GM23248 (cell line): ENCODE measurements at regions not wholly inside any gene's neighbourhood (a gene's known extent, or its start where the extent isn't known, plus 50 kb on each side); places are given as distances from the start of the nearest gene placed in this dataset.

Source experiments
- DNase-seq: peaks from one replicate; pipeline ENCODE4 v3.0.0-alpha.2; 2015
- H2AFZ ChIP-seq: fragments of 200-600 bp; sonication (generic); 2 replicates; pipeline ENCODE4 v1.6.1; 2016; ENCODE audit warnings: antibody characterized with exemption
- H3F3A ChIP-seq: fragments of 200-600 bp; sonication (generic); 2 replicates; pipeline ENCODE4 v1.6.1; 2016; ENCODE audit warnings: mild to moderate bottlenecking, antibody characterized with exemption, mixed run types; ENCODE audit not compliant: insufficient read depth
- H3K27ac ChIP-seq: fragments of 200-600 bp; sonication (generic); 2 replicates; pipeline ENCODE4 v1.5.1; 2016; ENCODE audit warnings: mild to moderate bottlenecking
- H3K27me3 ChIP-seq: fragments of 200-600 bp; sonication (generic); replicated peaks from 2 replicates; pipeline ENCODE4 v1.6.1; 2016; ENCODE audit warnings: mild to moderate bottlenecking; ENCODE audit not compliant: insufficient read depth
- H3K36me3 ChIP-seq: fragments of 200-600 bp; sonication (generic); 2 replicates; pipeline ENCODE4 v1.6.1; 2016; ENCODE audit warnings: low read depth, mild to moderate bottlenecking
- H3K4me1 ChIP-seq: fragments of 200-600 bp; sonication (generic); 2 replicates; pipeline ENCODE4 v1.6.1; 2016; ENCODE audit warnings: mild to moderate bottlenecking; ENCODE audit not compliant: insufficient read depth
- H3K4me2 ChIP-seq: fragments of 200-600 bp; sonication (generic); one replicate; pipeline ENCODE4 v1.6.1; 2016; ENCODE audit warnings: mild to moderate bottlenecking; ENCODE audit not compliant: unreplicated experiment
- H3K4me3 ChIP-seq: fragments of 200-600 bp; sonication (generic); 2 replicates; pipeline ENCODE4 v1.5.1; 2016; ENCODE audit warnings: mild to moderate bottlenecking
- H3K79me2 ChIP-seq: fragments of 200-600 bp; sonication (generic); 2 replicates; pipeline ENCODE4 v1.6.1; 2016; ENCODE audit warnings: mild to moderate bottlenecking; ENCODE audit not compliant: insufficient read depth
- H3K9ac ChIP-seq: fragments of 200-600 bp; sonication (generic); 2 replicates; pipeline ENCODE4 v1.6.1; 2016; ENCODE audit warnings: mild to moderate bottlenecking
- H3K9me2 ChIP-seq: fragments of 200-600 bp; sonication (generic); 2 replicates; pipeline ENCODE4 v1.6.1; 2016; ENCODE audit warnings: mixed run types, mild to moderate bottlenecking, moderate library complexity; ENCODE audit not compliant: insufficient read depth
- H3K9me3 ChIP-seq: fragments of 200-600 bp; sonication (generic); one replicate; pipeline ENCODE4 v1.6.1; 2017; ENCODE audit warnings: low read depth
- H4K20me1 ChIP-seq: fragments of 200-600 bp; sonication (generic); 2 replicates; pipeline ENCODE4 v1.6.0; 2016; ENCODE audit not compliant: insufficient read depth
- EZH2 ChIP-seq: fragments of 200-600 bp; sonication (generic); IDR thresholded peaks from 2 replicates; pipeline ENCODE4 v1.6.1; 2018; ENCODE audit warnings: antibody characterized with exemption, mild to moderate bottlenecking; ENCODE audit not compliant: insufficient read depth, poor library complexity, severe bottlenecking
- EZH2phosphoT487 ChIP-seq: fragments of 200-600 bp; sonication (generic); IDR thresholded peaks from 2 replicates; pipeline ENCODE4 v1.6.1; 2018; ENCODE audit warnings: antibody characterized with exemption, moderate library complexity, mild to moderate bottlenecking, low read depth; ENCODE audit not compliant: insufficient read depth
- WGBS, 2 experiments: methylation state at CpG; one replicate each; pipeline ENCODE4 v1.1.6; 2015 to 2017; ENCODE audit warnings: low lambda C conversion rate in 2 of 2, low coverage in 1 of 2; ENCODE audit errors: missing lambda C conversion rate in 2 of 2; 5-methylcytosine and 5-hydroxymethylcytosine counted together
- in situ Hi-C: fragments of 300-500 bp; cut with MboI; formaldehyde crosslinking; loops from 2 replicates; pipeline ENCODE4 v1.15.0; 2020

GRCh38 chr5:148719605-148720004 is 65.3 kb upstream of the HTR4 start:
- 45 to 48% methylated on average over 3 of the region's 3 CpGs for WGBS, 2 experiments
- in situ Hi-C loops = loop anchor here (10.0 kb wide), 1 partner anchor 275 kb away; no protein-coding TSS in a partner anchor
- Histone ChIP-seq H2AFZ (no peak overlapping the region), H3K4me2 (no peak overlapping the region), H3K27ac (no peak overlapping the region), H4K20me1 (no peaks in the 10 kb centered on the region), H3K27me3 (peaks cover 50% of the 10 kb centered on the region), H3F3A (no peaks in the 10 kb centered on the region), H3K9me3 (no peaks in the 10 kb centered on the region), H3K9ac (no peak overlapping the region), H3K9me2 (no peaks in the 10 kb centered on the region), H3K79me2 (no peaks in the 10 kb centered on the region), H3K4me3 (no peak overlapping the region), H3K4me1 (no peaks in the 10 kb centered on the region), H3K36me3 (no peaks in the 10 kb centered on the region)
- TF ChIP-seq EZH2 (no peak), EZH2phosphoT487 (no peak)
- no peak for DNase-seq

- in situ Hi-C loops = loop anchor here (10.0 kb wide), 1 partner anchor 275 kb away; no protein-coding TSS in a partner anchor
- Histone ChIP-seq H3K36me3 (no peaks in the 10 kb centered on the region), H4K20me1 (no peaks in the 10 kb centered on the region), H3K4me1 (no peaks in the 10 kb centered on the region), H3K4me2 (no peak overlapping the region), H3K9me3 (no peaks in the 10 kb centered on the region), H3K79me2 (no peaks in the 10 kb centered on the region), H3K27me3 (peaks cover 50% of the 10 kb centered on the region), H3F3A (no peaks in the 10 kb centered on the region), H2AFZ (no peak overlapping the region), H3K27ac (no peak overlapping the region), H3K9me2 (no peaks in the 10 kb centered on the region), H3K9ac (no peak overlapping the region), H3K4me3 (no peak overlapping the region)
- TF ChIP-seq EZH2phosphoT487 (no peak), EZH2 (no peak)
- no peak for DNase-seq
Measured at GRCh38 chr5:148720257-148720656, 65.9 kb upstream of the HTR4 start.

- no peak for DNase-seq
- no peak overlapping the region for H3K9ac ChIP-seq
- H3K4me3 ChIP-seq = no peak overlapping the region
- no peaks in the 10 kb centered on the region for H3K79me2 ChIP-seq
- H2AFZ ChIP-seq = no peak overlapping the region
- no peaks in the 10 kb centered on the region for H3K4me1 ChIP-seq
- no peaks in the 10 kb centered on the region for H3K36me3 ChIP-seq
- H3K4me2 ChIP-seq = no peak overlapping the region
- no peaks in the 10 kb centered on the region for H3F3A ChIP-seq
- peaks cover 49% of the 10 kb centered on the region for H3K27me3 ChIP-seq
- no peaks in the 10 kb centered on the region for H4K20me1 ChIP-seq
- TF ChIP-seq EZH2 (no peak), EZH2phosphoT487 (no peak)
- no peaks in the 10 kb centered on the region for H3K9me3 ChIP-seq
- no peak overlapping the region for H3K27ac ChIP-seq
- in situ Hi-C loops = loop anchor here (10.0 kb wide), 1 partner anchor 278 kb away; no protein-coding TSS in a partner anchor
- H3K9me2 ChIP-seq = no peaks in the 10 kb centered on the region
Measured at GRCh38 chr5:148723143-148723542, 68.8 kb upstream of the HTR4 start.

- no peaks in the 10 kb centered on the region for H3K9me2 ChIP-seq
- 74 to 77% methylated on average over 6 of the region's 6 CpGs for WGBS, 2 experiments
- H3K27ac ChIP-seq = no peak overlapping the region
- no peak overlapping the region for H3K4me3 ChIP-seq
- in situ Hi-C loops = loop anchor here (10.0 kb wide), 1 partner anchor 281 kb away; no protein-coding TSS in a partner anchor
- DNase-seq = no peak
- no peaks in the 10 kb centered on the region for H4K20me1 ChIP-seq
- no peak overlapping the region for H3K9ac ChIP-seq
- no peaks in the 10 kb centered on the region for H3K79me2 ChIP-seq
- peaks cover 10% of the 10 kb centered on the region; the same call in 1 of the 2 replicates for H3F3A ChIP-seq
- H2AFZ ChIP-seq = no peak overlapping the region
- no peak overlapping the region for H3K4me2 ChIP-seq
- H3K4me1 ChIP-seq = peaks cover 10% of the 10 kb centered on the region; the same call in 1 of the 2 replicates
- no peaks in the 10 kb centered on the region for H3K36me3 ChIP-seq
- no peak for TF ChIP-seq EZH2
- no peak for TF ChIP-seq EZH2phosphoT487
- peaks cover 34% of the 10 kb centered on the region for H3K27me3 ChIP-seq
- no peaks in the 10 kb centered on the region for H3K9me3 ChIP-seq
Measured at GRCh38 chr5:148725675-148726074, 71.3 kb upstream of the HTR4 start.

- in situ Hi-C loops = loop anchor here (10.0 kb wide), 1 partner anchor 284 kb away; no protein-coding TSS in a partner anchor
- DNase-seq = peak; percentile 20
Measured at GRCh38 chr5:148729182-148729581, 74.9 kb upstream of the HTR4 start.

More at GRCh38 chr5:148729182-148729581, 74.9 kb upstream of the HTR4 start:
- no peaks in the 10 kb centered on the region for H3K79me2 ChIP-seq
- no peaks in the 10 kb centered on the region for H4K20me1 ChIP-seq
- TF ChIP-seq EZH2phosphoT487 (no peak), EZH2 (no peak)
- H3K27me3 ChIP-seq = peaks cover 5% of the 10 kb centered on the region; the same call in 1 of the 2 replicates
- no peaks in the 10 kb centered on the region for H3K36me3 ChIP-seq
- no peak overlapping the region for H3K4me2 ChIP-seq
- no peaks in the 10 kb centered on the region for H3K9me2 ChIP-seq
- H3K4me1 ChIP-seq = peaks cover 11% of the 10 kb centered on the region; the same call in 1 of the 2 replicates
- H3K9me3 ChIP-seq = no peaks in the 10 kb centered on the region
- H3K9ac ChIP-seq = no peak overlapping the region
- no peak overlapping the region for H2AFZ ChIP-seq
- no peak overlapping the region for H3K27ac ChIP-seq
- no peak overlapping the region for H3K4me3 ChIP-seq
- peaks cover 11% of the 10 kb centered on the region; the same call in 1 of the 2 replicates for H3F3A ChIP-seq
